ENCODE measurements at regions not wholly inside any gene's neighbourhood (a gene's known extent, or its start where the extent isn't known, plus 50 kb on each side); places are given as distances from the start of the nearest gene placed in this dataset.

DNA sequence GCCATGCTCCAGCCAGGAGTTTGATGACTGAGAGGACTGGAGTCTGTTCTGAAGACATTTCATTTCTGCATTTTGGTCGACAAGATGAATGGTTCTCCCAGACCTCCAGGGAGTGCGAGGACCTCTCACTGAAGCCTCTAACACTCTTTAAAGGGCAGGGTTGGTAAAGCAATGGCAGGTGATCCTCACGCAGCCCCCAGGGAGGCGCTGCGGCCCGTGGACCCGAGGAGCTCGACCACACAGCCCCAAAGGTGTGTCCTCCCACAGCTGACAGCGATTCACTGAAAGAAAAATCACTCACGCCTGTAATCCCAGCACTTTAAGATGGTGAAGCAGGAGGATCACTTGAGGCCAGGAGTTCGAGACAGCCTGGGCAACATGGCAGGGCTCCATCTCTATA is 183.8 kb upstream of the SFSWAP start:
- no peaks in the 10 kb centered on the region; the same call in 1 of the 2 replicates for H4K20me1 ChIP-seq (replicated peaks; ENCODE audit: control insufficient read depth, insufficient read depth, low read length)
- intact Hi-C loops (cut with micrococcal nuclease) (no loop called here), in situ Hi-C loops (cut with MboI) (no loop called here)
- H3K4me1 ChIP-seq (replicated peaks in 1 of 2; ENCODE audit: control insufficient read depth in 2 of 2, insufficient read depth in 2 of 2, low read length in 2 of 2): peaks cover 0 to 7% of the 10 kb centered on the region in 2 experiments; a peak in 2 of 5 replicates
- no peak for DNase-seq (ENCODE audit: extremely low read depth in 1 of 4, low spot score in 3 of 4)
- no peak; the same call in 2 of the 3 replicates for ATAC-seq
- no peaks in the 10 kb centered on the region for H3K36me3 ChIP-seq (ENCODE audit: control insufficient read depth, insufficient read depth, low read length)
- no peak for FAIRE-seq
- H3K27ac ChIP-seq (ENCODE audit: extremely low read depth, low read depth, low read length): no peak overlapping the region
- no peaks in the 10 kb centered on the region for H3K79me2 ChIP-seq (ENCODE audit: control insufficient read depth, insufficient read depth, low read length)
- ChIA-PET POLR2A (interaction anchor here (0.6 kb wide), 1 partner anchor 387 kb away, joined by 3 read pairs; no protein-coding TSS in a partner anchor), CTCF (ENCODE audit: low intra/inter-chr PET ratio) (no interaction called here)
- H2AFZ ChIP-seq (ENCODE audit: low read depth, low read length): no peak overlapping the region
- H3K9ac ChIP-seq (ENCODE audit: insufficient read depth in 1 of 2, low read depth in 2 of 2, low read length in 2 of 2): no peak overlapping the region
- TF ChIP-seq, protein P1, sequence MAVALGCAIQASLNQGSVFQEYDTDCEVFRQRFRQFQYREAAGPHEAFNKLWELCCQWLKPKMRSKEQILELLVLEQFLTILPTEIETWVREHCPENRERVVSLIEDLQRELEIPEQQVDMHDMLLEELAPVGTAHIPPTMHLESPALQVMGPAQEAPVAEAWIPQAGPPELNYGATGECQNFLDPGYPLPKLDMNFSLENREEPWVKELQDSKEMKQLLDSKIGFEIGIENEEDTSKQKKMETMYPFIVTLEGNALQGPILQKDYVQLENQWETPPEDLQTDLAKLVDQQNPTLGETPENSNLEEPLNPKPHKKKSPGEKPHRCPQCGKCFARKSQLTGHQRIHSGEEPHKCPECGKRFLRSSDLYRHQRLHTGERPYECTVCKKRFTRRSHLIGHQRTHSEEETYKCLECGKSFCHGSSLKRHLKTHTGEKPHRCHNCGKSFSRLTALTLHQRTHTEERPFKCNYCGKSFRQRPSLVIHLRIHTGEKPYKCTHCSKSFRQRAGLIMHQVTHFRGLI (CRISPR knock-in tag; IDR thresholded peaks at IDR 0.05): no peak
- TF ChIP-seq RAD21 (CRISPR knock-in tag; conservative IDR thresholded peaks at IDR 0.05 in 1 of 2, IDR thresholded peaks at IDR 0.05 in 1 of 2): 0 out of 4 replicates have a peak, but pooled peaks of 1 of the 2 experiments have one; percentile 6
- TF ChIP-seq ZNF263 (CRISPR knock-in tag; IDR thresholded peaks at IDR 0.05; ENCODE audit: borderline replicate concordance): no peak
- TF ChIP-seq, protein P2, sequence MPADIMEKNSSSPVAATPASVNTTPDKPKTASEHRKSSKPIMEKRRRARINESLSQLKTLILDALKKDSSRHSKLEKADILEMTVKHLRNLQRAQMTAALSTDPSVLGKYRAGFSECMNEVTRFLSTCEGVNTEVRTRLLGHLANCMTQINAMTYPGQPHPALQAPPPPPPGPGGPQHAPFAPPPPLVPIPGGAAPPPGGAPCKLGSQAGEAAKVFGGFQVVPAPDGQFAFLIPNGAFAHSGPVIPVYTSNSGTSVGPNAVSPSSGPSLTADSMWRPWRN (IDR thresholded peaks at IDR 0.05; ENCODE audit: low read depth): no peak
- peaks cover 4 to 40% of the 10 kb centered on the region in 2 experiments; a peak in 3 of 5 replicates for H3K27me3 ChIP-seq (ENCODE audit: control insufficient read depth in 2 of 2, insufficient read depth in 2 of 2, low read length in 2 of 2)
- 3% methylated on average over 10 of the region's 11 CpGs for WGBS (ENCODE audit: insufficient coverage, low coverage, missing lambda C conversion rate)
- H3K4me3 ChIP-seq: no peak overlapping the region
- H3K9me1 ChIP-seq (ENCODE audit: control insufficient read depth, insufficient read depth, low read length): no peaks in the 10 kb centered on the region
- no peaks in the 10 kb centered on the region for H3K9me3 ChIP-seq (replicated peaks; ENCODE audit: control insufficient read depth, insufficient read depth, low read depth, low read length)
- no peak overlapping the region for H3K4me2 ChIP-seq (ENCODE audit: insufficient read depth, low read length)
- BruUV-seq (replicated peaks): no TSS peak
